Fibroblast of lung (primary cell): ENCODE measurements at regions not wholly inside any gene's neighbourhood (a gene's known extent, or its start where the extent isn't known, plus 50 kb on each side); places are given as distances from the start of the nearest gene placed in this dataset.

Source experiments
- DNase-seq, 2 donors: peaks; one replicate each; pipeline versions ENCODE4 v3.0.0 to v3.0.0-alpha.2; 2010; ENCODE audit warnings: low read depth in 2 of 2
- H2AFZ ChIP-seq: 2 replicates; pipeline ENCODE4 v1.5.1; 2012; ENCODE audit warnings: low read length, control low read depth, inconsistent platforms
- H3K27ac ChIP-seq: 2 replicates; pipeline ENCODE4 v1.5.1; 2011; ENCODE audit warnings: low read length, control low read depth; ENCODE audit not compliant: insufficient read depth
- H3K27me3 ChIP-seq: 2 replicates; pipeline ENCODE4 v1.5.1; 2011; ENCODE audit warnings: mild to moderate bottlenecking, low read length; ENCODE audit not compliant: control insufficient read depth, insufficient read depth
- H3K36me3 ChIP-seq: 2 replicates; pipeline ENCODE4 v1.5.1; 2011; ENCODE audit warnings: low read length; ENCODE audit not compliant: control insufficient read depth, insufficient read depth
- H3K4me1 ChIP-seq: 2 replicates; pipeline ENCODE4 v1.5.1; 2011; ENCODE audit warnings: low read length; ENCODE audit not compliant: control insufficient read depth, insufficient read depth; ENCODE audit errors: extremely low read depth
- H3K4me2 ChIP-seq: 2 replicates; pipeline ENCODE4 v1.5.1; 2011; ENCODE audit warnings: low read length, control low read depth; ENCODE audit not compliant: insufficient read depth; ENCODE audit errors: extremely low read depth
- H3K4me3 ChIP-seq, 4 experiments: fragments of 200-600 bp in 1 of 4; sonication (generic) in 1 of 4; replicated peaks in 1 of 4; 2 replicates each; pipeline ENCODE4 v1.5.1; 2011 to 2016; ENCODE audit warnings: low read length in 4 of 4, low read depth in 3 of 4, mild to moderate bottlenecking in 3 of 4, control low read depth in 2 of 4, inconsistent platforms in 1 of 4, mixed read lengths in 1 of 4; ENCODE audit not compliant: insufficient read depth in 1 of 4; ENCODE audit errors: control extremely low read depth in 1 of 4
- H3K79me2 ChIP-seq: 2 replicates; pipeline ENCODE4 v1.5.1; 2012; ENCODE audit warnings: mild to moderate bottlenecking, low read length, inconsistent platforms; ENCODE audit not compliant: control insufficient read depth, insufficient read depth
- H3K9ac ChIP-seq: 2 replicates; pipeline ENCODE4 v1.5.1; 2011; ENCODE audit warnings: mild to moderate bottlenecking, low read length, control low read depth; ENCODE audit not compliant: insufficient read depth
- H3K9me3 ChIP-seq: 2 replicates; pipeline ENCODE4 v1.5.1; 2012; ENCODE audit warnings: low read depth, low read length; ENCODE audit not compliant: control insufficient read depth, insufficient read depth
- H4K20me1 ChIP-seq: 2 replicates; pipeline ENCODE4 v1.5.1; 2011; ENCODE audit warnings: low read length; ENCODE audit not compliant: control insufficient read depth, insufficient read depth; ENCODE audit errors: extremely low read depth
- CTCF ChIP-seq, 2 donors: IDR thresholded peaks in 1 of 2; conservative IDR thresholded peaks in 1 of 2; 1 replicate in 1 of 2; 2 replicates in 1 of 2; pipeline ENCODE4 v1.5.1; 2011 to 2012; ENCODE audit warnings: low read length in 2 of 2, control low read depth in 1 of 2, inconsistent platforms in 1 of 2, low read depth in 1 of 2, mild to moderate bottlenecking in 1 of 2
- EZH2 ChIP-seq: IDR thresholded peaks from 2 replicates; pipeline ENCODE4 v1.5.1; 2012; ENCODE audit warnings: low read length, control low read depth, mild to moderate bottlenecking; ENCODE audit errors: missing control alignments

- H3K9me3 ChIP-seq = no peaks in the 10 kb centered on the region
- TF ChIP-seq CTCF (conservative IDR thresholded peaks at IDR 0.05 in 1 of 2, IDR thresholded peaks at IDR 0.05 in 1 of 2; ENCODE audit: low read depth in 1 of 2, low read length in 2 of 2) (no peak), EZH2 (no peak)
Observed at GRCh38 chr20:47419953-47420514, 63.5 kb upstream of the ZMYND8 start.

GRCh38 chr20:47421076-47421475 is 64.6 kb upstream of the ZMYND8 start:
- Histone ChIP-seq H3K79me2 (no peaks in the 10 kb centered on the region), H2AFZ (no peak overlapping the region), H3K4me1 (no peaks in the 10 kb centered on the region), H3K9me3 (no peaks in the 10 kb centered on the region), H3K36me3 (no peaks in the 10 kb centered on the region), H4K20me1 (no peaks in the 10 kb centered on the region), H3K4me3 (no peak overlapping the region), H3K27ac (no peak overlapping the region), H3K9ac (no peak overlapping the region), H3K27me3 (no peaks in the 10 kb centered on the region), H3K4me2 (no peak overlapping the region)
- no peak for DNase-seq
- no peak for TF ChIP-seq EZH2
- no peak for TF ChIP-seq CTCF (conservative IDR thresholded peaks at IDR 0.05 in 1 of 2, IDR thresholded peaks at IDR 0.05 in 1 of 2; ENCODE audit: low read depth in 1 of 2, low read length in 2 of 2)

More at GRCh38 chr20:47419953-47420514, 63.5 kb upstream of the ZMYND8 start:
- no peak overlapping the region for H3K4me3 ChIP-seq
- H3K27ac ChIP-seq = no peak overlapping the region
- no peaks in the 10 kb centered on the region for H3K36me3 ChIP-seq
- H2AFZ ChIP-seq = no peak overlapping the region
- no peaks in the 10 kb centered on the region for H3K79me2 ChIP-seq
- H4K20me1 ChIP-seq = no peaks in the 10 kb centered on the region
- no peaks in the 10 kb centered on the region for H3K4me1 ChIP-seq
- H3K9ac ChIP-seq = no peak overlapping the region
- DNase-seq = no peak
- H3K4me2 ChIP-seq = no peak overlapping the region
- no peaks in the 10 kb centered on the region for H3K27me3 ChIP-seq

- H3K9ac ChIP-seq = no peak overlapping the region
- no peak for TF ChIP-seq EZH2
- no peak for TF ChIP-seq CTCF (conservative IDR thresholded peaks at IDR 0.05 in 1 of 2, IDR thresholded peaks at IDR 0.05 in 1 of 2; ENCODE audit: low read depth in 1 of 2, low read length in 2 of 2)
- no peaks in the 10 kb centered on the region for H3K27me3 ChIP-seq
- H3K4me2 ChIP-seq = no peak overlapping the region
- no peak overlapping the region for H3K27ac ChIP-seq
- H3K4me3 ChIP-seq = no peak overlapping the region
- H3K9me3 ChIP-seq = no peaks in the 10 kb centered on the region
- no peaks in the 10 kb centered on the region for H3K36me3 ChIP-seq
- DNase-seq = no peak
- H3K79me2 ChIP-seq = no peaks in the 10 kb centered on the region
- H4K20me1 ChIP-seq = no peaks in the 10 kb centered on the region
- H2AFZ ChIP-seq = no peak overlapping the region
- H3K4me1 ChIP-seq = no peaks in the 10 kb centered on the region
Observed at GRCh38 chr20:47423586-47423985, 67.1 kb upstream of the ZMYND8 start.
